ENCODE measurements at regions not wholly inside any gene's neighbourhood (a gene's known extent, or its start where the extent isn't known, plus 50 kb on each side); places are given as distances from the start of the nearest gene placed in this dataset.

DNA sequence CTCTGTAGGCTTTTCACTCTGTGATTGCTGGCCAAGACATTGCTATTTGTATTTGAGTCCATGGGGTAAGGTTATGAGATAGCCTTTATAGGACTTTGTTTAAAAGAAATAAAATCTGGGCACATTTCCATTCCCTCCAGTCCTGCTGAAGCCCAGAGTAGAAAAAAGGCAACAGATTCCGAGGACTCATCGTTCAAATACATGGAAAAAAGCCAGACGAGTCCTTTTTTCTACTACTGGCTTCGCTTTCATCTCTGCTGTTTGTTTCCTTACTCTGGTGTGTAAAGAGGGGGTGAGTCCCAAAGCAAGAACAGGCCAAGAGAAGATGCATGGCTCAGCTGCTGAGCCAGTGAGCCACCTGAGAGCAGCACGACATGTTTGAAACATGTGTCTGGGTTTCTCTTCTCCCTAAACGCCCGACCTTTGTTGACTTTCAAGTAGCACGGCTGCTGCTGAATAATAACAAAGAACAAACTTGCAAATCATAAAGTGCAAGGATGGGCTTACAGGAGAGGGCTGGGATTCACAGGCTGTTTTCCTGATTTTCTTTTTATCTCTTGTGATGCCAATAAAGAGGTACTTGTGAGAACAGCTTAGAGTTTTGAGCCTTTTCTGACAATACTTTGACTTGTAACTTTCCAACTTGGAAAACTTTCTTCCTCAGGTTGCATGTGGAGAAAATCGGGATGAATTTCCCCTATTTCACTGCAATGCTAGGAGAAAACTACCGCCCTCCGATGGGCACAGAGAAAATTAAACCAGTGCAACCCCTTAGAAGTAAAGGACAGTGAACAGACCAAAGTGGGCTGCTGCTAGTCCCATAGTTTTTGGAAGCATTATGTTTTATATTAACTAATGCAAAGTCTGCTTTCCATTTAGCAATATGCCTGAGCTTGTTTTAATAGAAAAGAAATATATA lies 195.2 kb upstream of the RAG2 start:
- Histone ChIP-seq H2AFZ (ENCODE audit: low read depth, low read length) (no peak overlapping the region), H3K27me3 (ENCODE audit: insufficient read depth, low read depth, low read length) (no peaks in the 10 kb centered on the region), H3K27ac (ENCODE audit: low read length) (no peak overlapping the region), H3F3A (ENCODE audit: insufficient read depth, low read length, poor library complexity, severe bottlenecking) (no peaks in the 10 kb centered on the region), H3K79me2 (replicated peaks; ENCODE audit: insufficient read depth, low read length) (no peaks in the 10 kb centered on the region), H3K9me3 (ENCODE audit: low read length) (no peaks in the 10 kb centered on the region), H4K20me1 (ENCODE audit: insufficient read depth) (no peaks in the 10 kb centered on the region), H3K4me2 (ENCODE audit: low read length) (no peak overlapping the region), H3K36me3 (ENCODE audit: insufficient read depth, low read length) (no peaks in the 10 kb centered on the region), H3K9me2 (ENCODE audit: insufficient read depth, low read length) (no peaks in the 10 kb centered on the region), H3K4me3 (ENCODE audit: low read length) (no peak overlapping the region), H3K9ac (ENCODE audit: low read length) (no peak overlapping the region)
- TF ChIP-seq POLR2AphosphoS5 (IDR thresholded peaks at IDR 0.05) (no peak), SMC3 (conservative IDR thresholded peaks at IDR 0.05; ENCODE audit: poor library complexity) (no peak), MXI1 (conservative IDR thresholded peaks at IDR 0.05; ENCODE audit: poor library complexity, severe bottlenecking) (no peak), EZH2 (IDR thresholded peaks at IDR 0.05; ENCODE audit: borderline replicate concordance, insufficient read depth, low read length, poor library complexity, severe bottlenecking) (no peak), RAD21 (conservative IDR thresholded peaks at IDR 0.05) (no peak)
- TF ChIP-seq, protein P1, sequence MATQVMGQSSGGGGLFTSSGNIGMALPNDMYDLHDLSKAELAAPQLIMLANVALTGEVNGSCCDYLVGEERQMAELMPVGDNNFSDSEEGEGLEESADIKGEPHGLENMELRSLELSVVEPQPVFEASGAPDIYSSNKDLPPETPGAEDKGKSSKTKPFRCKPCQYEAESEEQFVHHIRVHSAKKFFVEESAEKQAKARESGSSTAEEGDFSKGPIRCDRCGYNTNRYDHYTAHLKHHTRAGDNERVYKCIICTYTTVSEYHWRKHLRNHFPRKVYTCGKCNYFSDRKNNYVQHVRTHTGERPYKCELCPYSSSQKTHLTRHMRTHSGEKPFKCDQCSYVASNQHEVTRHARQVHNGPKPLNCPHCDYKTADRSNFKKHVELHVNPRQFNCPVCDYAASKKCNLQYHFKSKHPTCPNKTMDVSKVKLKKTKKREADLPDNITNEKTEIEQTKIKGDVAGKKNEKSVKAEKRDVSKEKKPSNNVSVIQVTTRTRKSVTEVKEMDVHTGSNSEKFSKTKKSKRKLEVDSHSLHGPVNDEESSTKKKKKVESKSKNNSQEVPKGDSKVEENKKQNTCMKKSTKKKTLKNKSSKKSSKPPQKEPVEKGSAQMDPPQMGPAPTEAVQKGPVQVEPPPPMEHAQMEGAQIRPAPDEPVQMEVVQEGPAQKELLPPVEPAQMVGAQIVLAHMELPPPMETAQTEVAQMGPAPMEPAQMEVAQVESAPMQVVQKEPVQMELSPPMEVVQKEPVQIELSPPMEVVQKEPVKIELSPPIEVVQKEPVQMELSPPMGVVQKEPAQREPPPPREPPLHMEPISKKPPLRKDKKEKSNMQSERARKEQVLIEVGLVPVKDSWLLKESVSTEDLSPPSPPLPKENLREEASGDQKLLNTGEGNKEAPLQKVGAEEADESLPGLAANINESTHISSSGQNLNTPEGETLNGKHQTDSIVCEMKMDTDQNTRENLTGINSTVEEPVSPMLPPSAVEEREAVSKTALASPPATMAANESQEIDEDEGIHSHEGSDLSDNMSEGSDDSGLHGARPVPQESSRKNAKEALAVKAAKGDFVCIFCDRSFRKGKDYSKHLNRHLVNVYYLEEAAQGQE (IDR thresholded peaks at IDR 0.05; ENCODE audit: borderline replicate concordance), result no peak

DNA sequence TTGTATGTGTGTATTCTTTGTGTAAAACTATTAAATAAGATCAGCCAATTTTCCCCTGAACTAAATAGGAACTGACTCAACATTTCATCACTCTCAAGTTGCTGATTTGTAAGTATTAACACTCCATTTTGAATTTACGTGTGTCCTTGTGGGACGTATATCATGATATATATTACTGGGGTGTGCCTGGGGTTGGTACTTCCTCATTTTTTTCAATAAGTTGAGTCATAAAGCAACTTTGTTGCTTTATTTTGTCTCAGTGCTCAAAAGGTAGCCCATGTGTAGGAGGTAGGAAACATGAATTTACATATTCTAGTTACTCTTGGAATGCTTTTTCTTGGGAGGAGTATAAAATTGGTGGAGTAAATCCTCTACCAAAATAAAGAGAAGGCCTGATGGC lies 193.9 kb upstream of the RAG2 start:
- Histone ChIP-seq H3K9me2 (ENCODE audit: insufficient read depth, low read length) (no peaks in the 10 kb centered on the region), H3K4me2 (ENCODE audit: low read length) (no peak overlapping the region), H3K79me2 (replicated peaks; ENCODE audit: insufficient read depth, low read length) (no peaks in the 10 kb centered on the region), H3K27me3 (ENCODE audit: insufficient read depth, low read depth, low read length) (no peaks in the 10 kb centered on the region), H3F3A (ENCODE audit: insufficient read depth, low read length, poor library complexity, severe bottlenecking) (no peaks in the 10 kb centered on the region), H3K27ac (ENCODE audit: low read length) (no peak overlapping the region), H2AFZ (ENCODE audit: low read depth, low read length) (no peak overlapping the region), H3K36me3 (ENCODE audit: insufficient read depth, low read length) (no peaks in the 10 kb centered on the region), H3K9ac (ENCODE audit: low read length) (no peak overlapping the region), H3K9me3 (ENCODE audit: low read length) (no peaks in the 10 kb centered on the region), H4K20me1 (ENCODE audit: insufficient read depth) (no peaks in the 10 kb centered on the region), H3K4me3 (ENCODE audit: low read length) (no peak overlapping the region)
- no peak for TF ChIP-seq TAF1 (IDR thresholded peaks at IDR 0.05; ENCODE audit: low read depth)
- TF ChIP-seq, protein P1 (IDR thresholded peaks at IDR 0.05; ENCODE audit: borderline replicate concordance), result no peak
- no peak for TF ChIP-seq POLR2AphosphoS5 (IDR thresholded peaks at IDR 0.05)
- no peak for TF ChIP-seq MXI1 (conservative IDR thresholded peaks at IDR 0.05; ENCODE audit: poor library complexity, severe bottlenecking)
- no peak for TF ChIP-seq SMC3 (conservative IDR thresholded peaks at IDR 0.05; ENCODE audit: poor library complexity)
- no peak for TF ChIP-seq RAD21 (conservative IDR thresholded peaks at IDR 0.05)
- TF ChIP-seq EZH2 (IDR thresholded peaks at IDR 0.05; ENCODE audit: borderline replicate concordance, insufficient read depth, low read length, poor library complexity, severe bottlenecking), result no peak
- TF ChIP-seq, protein P2, sequence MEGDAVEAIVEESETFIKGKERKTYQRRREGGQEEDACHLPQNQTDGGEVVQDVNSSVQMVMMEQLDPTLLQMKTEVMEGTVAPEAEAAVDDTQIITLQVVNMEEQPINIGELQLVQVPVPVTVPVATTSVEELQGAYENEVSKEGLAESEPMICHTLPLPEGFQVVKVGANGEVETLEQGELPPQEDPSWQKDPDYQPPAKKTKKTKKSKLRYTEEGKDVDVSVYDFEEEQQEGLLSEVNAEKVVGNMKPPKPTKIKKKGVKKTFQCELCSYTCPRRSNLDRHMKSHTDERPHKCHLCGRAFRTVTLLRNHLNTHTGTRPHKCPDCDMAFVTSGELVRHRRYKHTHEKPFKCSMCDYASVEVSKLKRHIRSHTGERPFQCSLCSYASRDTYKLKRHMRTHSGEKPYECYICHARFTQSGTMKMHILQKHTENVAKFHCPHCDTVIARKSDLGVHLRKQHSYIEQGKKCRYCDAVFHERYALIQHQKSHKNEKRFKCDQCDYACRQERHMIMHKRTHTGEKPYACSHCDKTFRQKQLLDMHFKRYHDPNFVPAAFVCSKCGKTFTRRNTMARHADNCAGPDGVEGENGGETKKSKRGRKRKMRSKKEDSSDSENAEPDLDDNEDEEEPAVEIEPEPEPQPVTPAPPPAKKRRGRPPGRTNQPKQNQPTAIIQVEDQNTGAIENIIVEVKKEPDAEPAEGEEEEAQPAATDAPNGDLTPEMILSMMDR (IDR thresholded peaks at IDR 0.05; ENCODE audit: poor library complexity, severe bottlenecking), result no peak
- TF ChIP-seq EP300 (conservative IDR thresholded peaks at IDR 0.05; ENCODE audit: poor library complexity, severe bottlenecking), result no peak
